ENCODE measurements at regions not wholly inside any gene's neighbourhood (a gene's known extent, or its start where the extent isn't known, plus 50 kb on each side); places are given as distances from the start of the nearest gene placed in this dataset.

DNA sequence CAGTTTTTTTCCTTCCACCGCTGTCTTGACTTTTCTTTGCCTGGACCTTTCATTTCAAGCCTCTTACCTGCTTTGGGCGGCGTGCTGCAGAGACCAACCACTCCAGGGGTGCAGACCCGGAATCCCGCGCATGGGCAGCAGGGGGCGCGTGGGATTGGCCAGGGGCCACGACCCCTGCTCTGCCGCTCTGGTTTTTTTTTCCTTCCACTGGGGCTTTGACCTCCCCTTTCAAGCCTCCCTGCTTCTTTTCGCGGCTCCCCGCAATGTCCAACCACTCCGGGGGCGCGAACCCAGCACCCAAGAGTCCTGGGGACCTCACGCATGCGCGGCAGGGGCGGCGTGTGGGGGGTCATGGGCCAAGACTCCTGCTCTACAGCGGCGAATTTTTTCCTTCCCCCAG is 325.1 kb downstream of the ALG10 start:
- FAIRE-seq (no peak), ATAC-seq (no peak)

DNA sequence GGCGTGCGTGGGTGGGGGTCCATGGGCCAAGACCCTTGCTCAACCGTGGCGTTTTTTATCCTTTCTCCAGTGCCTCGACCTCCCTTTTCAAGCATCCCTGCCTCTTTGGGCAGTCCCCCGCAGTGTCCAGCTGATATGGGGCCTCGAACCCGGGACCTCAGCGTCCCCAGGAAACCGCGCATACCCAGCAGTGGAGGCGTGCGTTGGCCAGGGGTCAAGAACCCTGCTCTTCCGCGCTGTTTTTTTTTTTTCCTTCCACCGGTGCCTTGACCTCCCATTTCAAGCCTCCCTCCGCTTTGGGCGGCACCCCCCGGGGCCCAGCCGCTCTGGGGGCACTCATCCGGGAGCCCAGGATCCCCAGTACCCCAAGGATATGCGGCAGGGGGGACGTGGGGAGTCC is 325.8 kb downstream of the ALG10 start:
- ChIA-PET POLR2A (no interaction called here), RAD21 (ENCODE audit: unreplicated experiment) (no interaction called here), CTCF (no interaction called here), SMC1A (ENCODE audit: uncharacterized antibody, unreplicated experiment) (no interaction called here)
- no TSS peak for BruUV-seq (replicated peaks)
- Histone ChIP-seq H3K36me3 (ENCODE audit: control insufficient read depth in 2 of 2, insufficient read depth in 2 of 2, low read length in 1 of 2) (no peaks in the 10 kb centered on the region), H3K9me3 (replicated peaks; ENCODE audit: control insufficient read depth, insufficient read depth, low read length) (no peaks in the 10 kb centered on the region; the same call in 2 of the 3 replicates), H4K20me1 (ENCODE audit: control insufficient read depth, insufficient read depth) (no peaks in the 10 kb centered on the region), H3K4me3 (no peak overlapping the region), H3K9ac (ENCODE audit: control insufficient read depth, insufficient read depth, low read length) (no peak overlapping the region), H3K27ac (ENCODE audit: control insufficient read depth, insufficient read depth) (no peak overlapping the region), H3K79me2 (ENCODE audit: control insufficient read depth, insufficient read depth, low read length) (no peaks in the 10 kb centered on the region), H3K4me1 (ENCODE audit: control insufficient read depth, insufficient read depth, low read length) (no peaks in the 10 kb centered on the region), H3K27me3 (replicated peaks in 1 of 2; ENCODE audit: control insufficient read depth in 2 of 2, insufficient read depth in 2 of 2, low read length in 1 of 2) (no peaks in the 10 kb centered on the region), H2AFZ (ENCODE audit: control insufficient read depth, low read depth, low read length) (no peak overlapping the region), H3K4me2 (ENCODE audit: control insufficient read depth, insufficient read depth) (no peak overlapping the region)
- no peak for FAIRE-seq
- DNase-seq (ENCODE audit: low read depth, low spot score) = no peak
- no peak for ATAC-seq
- intact Hi-C loops (cut with micrococcal nuclease; ENCODE audit: unreplicated experiment) = no loop called here
- in situ Hi-C loops (cut with MboI) = no loop called here
- 52% methylated on average over 21 of the region's 23 CpGs for WGBS (ENCODE audit: insufficient coverage, insufficient replicate concordance, low lambda C conversion rate, missing lambda C conversion rate)
- TF ChIP-seq SREBF2 (IDR thresholded peaks at IDR 0.05; ENCODE audit: low read length) = no peak
- no peak for TF ChIP-seq KAT2A (conservative IDR thresholded peaks at IDR 0.05; ENCODE audit: control insufficient read depth, low read depth, low read length)
- TF ChIP-seq, protein P1, sequence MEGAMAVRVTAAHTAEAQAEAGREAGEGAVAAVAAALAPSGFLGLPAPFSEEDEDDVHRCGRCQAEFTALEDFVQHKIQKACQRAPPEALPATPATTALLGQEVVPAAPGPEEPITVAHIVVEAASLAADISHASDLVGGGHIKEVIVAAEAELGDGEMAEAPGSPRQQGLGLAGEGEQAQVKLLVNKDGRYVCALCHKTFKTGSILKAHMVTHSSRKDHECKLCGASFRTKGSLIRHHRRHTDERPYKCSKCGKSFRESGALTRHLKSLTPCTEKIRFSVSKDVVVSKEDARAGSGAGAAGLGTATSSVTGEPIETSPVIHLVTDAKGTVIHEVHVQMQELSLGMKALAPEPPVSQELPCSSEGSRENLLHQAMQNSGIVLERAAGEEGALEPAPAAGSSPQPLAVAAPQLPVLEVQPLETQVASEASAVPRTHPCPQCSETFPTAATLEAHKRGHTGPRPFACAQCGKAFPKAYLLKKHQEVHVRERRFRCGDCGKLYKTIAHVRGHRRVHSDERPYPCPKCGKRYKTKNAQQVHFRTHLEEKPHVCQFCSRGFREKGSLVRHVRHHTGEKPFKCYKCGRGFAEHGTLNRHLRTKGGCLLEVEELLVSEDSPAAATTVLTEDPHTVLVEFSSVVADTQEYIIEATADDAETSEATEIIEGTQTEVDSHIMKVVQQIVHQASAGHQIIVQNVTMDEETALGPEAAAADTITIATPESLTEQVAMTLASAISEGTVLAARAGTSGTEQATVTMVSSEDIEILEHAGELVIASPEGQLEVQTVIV (IDR thresholded peaks at IDR 0.05; ENCODE audit: borderline replicate concordance, partially characterized antibody) = no peak
- no peak for TF ChIP-seq FOXM1 (IDR thresholded peaks at IDR 0.05; ENCODE audit: low read depth, low read length)
- TF ChIP-seq SPI1 (IDR thresholded peaks at IDR 0.05; ENCODE audit: borderline replicate concordance, insufficient read depth, low read depth, low read length) = no peak
- TF ChIP-seq, protein P2, sequence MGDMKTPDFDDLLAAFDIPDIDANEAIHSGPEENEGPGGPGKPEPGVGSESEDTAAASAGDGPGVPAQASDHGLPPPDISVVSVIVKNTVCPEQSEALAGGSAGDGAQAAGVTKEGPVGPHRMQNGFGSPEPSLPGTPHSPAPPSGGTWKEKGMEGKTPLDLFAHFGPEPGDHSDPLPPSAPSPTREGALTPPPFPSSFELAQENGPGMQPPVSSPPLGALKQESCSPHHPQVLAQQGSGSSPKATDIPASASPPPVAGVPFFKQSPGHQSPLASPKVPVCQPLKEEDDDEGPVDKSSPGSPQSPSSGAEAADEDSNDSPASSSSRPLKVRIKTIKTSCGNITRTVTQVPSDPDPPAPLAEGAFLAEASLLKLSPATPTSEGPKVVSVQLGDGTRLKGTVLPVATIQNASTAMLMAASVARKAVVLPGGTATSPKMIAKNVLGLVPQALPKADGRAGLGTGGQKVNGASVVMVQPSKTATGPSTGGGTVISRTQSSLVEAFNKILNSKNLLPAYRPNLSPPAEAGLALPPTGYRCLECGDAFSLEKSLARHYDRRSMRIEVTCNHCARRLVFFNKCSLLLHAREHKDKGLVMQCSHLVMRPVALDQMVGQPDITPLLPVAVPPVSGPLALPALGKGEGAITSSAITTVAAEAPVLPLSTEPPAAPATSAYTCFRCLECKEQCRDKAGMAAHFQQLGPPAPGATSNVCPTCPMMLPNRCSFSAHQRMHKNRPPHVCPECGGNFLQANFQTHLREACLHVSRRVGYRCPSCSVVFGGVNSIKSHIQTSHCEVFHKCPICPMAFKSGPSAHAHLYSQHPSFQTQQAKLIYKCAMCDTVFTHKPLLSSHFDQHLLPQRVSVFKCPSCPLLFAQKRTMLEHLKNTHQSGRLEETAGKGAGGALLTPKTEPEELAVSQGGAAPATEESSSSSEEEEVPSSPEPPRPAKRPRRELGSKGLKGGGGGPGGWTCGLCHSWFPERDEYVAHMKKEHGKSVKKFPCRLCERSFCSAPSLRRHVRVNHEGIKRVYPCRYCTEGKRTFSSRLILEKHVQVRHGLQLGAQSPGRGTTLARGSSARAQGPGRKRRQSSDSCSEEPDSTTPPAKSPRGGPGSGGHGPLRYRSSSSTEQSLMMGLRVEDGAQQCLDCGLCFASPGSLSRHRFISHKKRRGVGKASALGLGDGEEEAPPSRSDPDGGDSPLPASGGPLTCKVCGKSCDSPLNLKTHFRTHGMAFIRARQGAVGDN (IDR thresholded peaks at IDR 0.05) = no peak

More for the DNA sequence above, 325.1 kb downstream of the ALG10 start:
- Histone ChIP-seq H3K4me1 (ENCODE audit: control insufficient read depth, insufficient read depth, low read length) (no peaks in the 10 kb centered on the region), H3K27ac (ENCODE audit: control insufficient read depth, insufficient read depth) (no peak overlapping the region), H3K4me3 (no peak overlapping the region), H2AFZ (ENCODE audit: control insufficient read depth, low read depth, low read length) (no peak overlapping the region), H3K27me3 (replicated peaks in 1 of 2; ENCODE audit: control insufficient read depth in 2 of 2, insufficient read depth in 2 of 2, low read length in 1 of 2) (no peaks in the 10 kb centered on the region), H3K9me3 (replicated peaks; ENCODE audit: control insufficient read depth, insufficient read depth, low read length) (no peaks in the 10 kb centered on the region; the same call in 2 of the 3 replicates), H3K79me2 (ENCODE audit: control insufficient read depth, insufficient read depth, low read length) (no peaks in the 10 kb centered on the region), H4K20me1 (ENCODE audit: control insufficient read depth, insufficient read depth) (no peaks in the 10 kb centered on the region), H3K36me3 (ENCODE audit: control insufficient read depth in 2 of 2, insufficient read depth in 2 of 2, low read length in 1 of 2) (no peaks in the 10 kb centered on the region), H3K9ac (ENCODE audit: control insufficient read depth, insufficient read depth, low read length) (no peak overlapping the region), H3K4me2 (ENCODE audit: control insufficient read depth, insufficient read depth) (no peak overlapping the region)
- TF ChIP-seq CHD2 (IDR thresholded peaks at IDR 0.05; ENCODE audit: borderline replicate concordance, low read depth, low read length) (no peak), HDAC2 (IDR thresholded peaks at IDR 0.05) (no peak), NFYA (IDR thresholded peaks at IDR 0.05; ENCODE audit: borderline replicate concordance, low read depth, low read length) (no peak), ZSCAN29 (IDR thresholded peaks at IDR 0.05) (no peak)
- TF ChIP-seq, protein P3, sequence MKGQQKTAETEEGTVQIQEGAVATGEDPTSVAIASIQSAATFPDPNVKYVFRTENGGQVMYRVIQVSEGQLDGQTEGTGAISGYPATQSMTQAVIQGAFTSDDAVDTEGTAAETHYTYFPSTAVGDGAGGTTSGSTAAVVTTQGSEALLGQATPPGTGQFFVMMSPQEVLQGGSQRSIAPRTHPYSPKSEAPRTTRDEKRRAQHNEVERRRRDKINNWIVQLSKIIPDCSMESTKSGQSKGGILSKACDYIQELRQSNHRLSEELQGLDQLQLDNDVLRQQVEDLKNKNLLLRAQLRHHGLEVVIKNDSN (IDR thresholded peaks at IDR 0.05; ENCODE audit: borderline replicate concordance, extremely low read length, insufficient read depth, low read depth, low read length) = no peak
- intact Hi-C loops (cut with micrococcal nuclease; ENCODE audit: unreplicated experiment) (no loop called here), in situ Hi-C loops (cut with MboI) (no loop called here)
- no peak for DNase-seq (ENCODE audit: low read depth, low spot score)
- 63% methylated on average over 21 of the region's 23 CpGs for WGBS (ENCODE audit: insufficient coverage, insufficient replicate concordance, low lambda C conversion rate, missing lambda C conversion rate)
- ChIA-PET POLR2A (no interaction called here), RAD21 (ENCODE audit: unreplicated experiment) (no interaction called here), SMC1A (ENCODE audit: uncharacterized antibody, unreplicated experiment) (no interaction called here), CTCF (no interaction called here)
- no TSS peak for BruUV-seq (replicated peaks)
